ENCODE measurements at regions not wholly inside any gene's neighbourhood (a gene's known extent, or its start where the extent isn't known, plus 50 kb on each side); places are given as distances from the start of the nearest gene placed in this dataset.

GRCh38 chr5:90071066-90071465, 338.5 kb downstream of the CETN3 start:
- no peak for DNase-seq (ENCODE audit: extremely low spot score)
- intact Hi-C loops (cut with DNase I) = no loop called here

GRCh38 chr5:90066920-90067319, 342.6 kb downstream of the CETN3 start:
- H3K27ac ChIP-seq (replicated peaks in 1 of 4) = no peak overlapping the region
- H3K4me3 ChIP-seq = no peak overlapping the region
- peaks cover 0 to 10% (median 4%) of the 10 kb centered on the region in 4 donors for H3K9me3 ChIP-seq
- intact Hi-C loops (cut with DNase I) = no loop called here
- H3K4me1 ChIP-seq = no peaks in the 10 kb centered on the region
- DNase-seq (ENCODE audit: extremely low spot score) = no peak
- TF ChIP-seq POLR2A (IDR thresholded peaks at IDR 0.05; ENCODE audit: low read depth) (no peak), POLR2AphosphoS5 (IDR thresholded peaks at IDR 0.05) (no peak), CTCF (IDR thresholded peaks at IDR 0.05) (no peak), EP300 (IDR thresholded peaks at IDR 0.05) (no peak)
- 71% methylated on average over 2 of the region's 2 CpGs for WGBS
- H3K36me3 ChIP-seq = no peaks in the 10 kb centered on the region
- H3K27me3 ChIP-seq = no peaks in the 10 kb centered on the region

More at GRCh38 chr5:90071066-90071465, 338.5 kb downstream of the CETN3 start:
- Histone ChIP-seq H3K4me3 (no peak overlapping the region), H3K27ac (replicated peaks in 1 of 4) (no peak overlapping the region), H3K4me1 (no peaks in the 10 kb centered on the region), H3K27me3 (no peaks in the 10 kb centered on the region), H3K36me3 (no peaks in the 10 kb centered on the region), H3K9me3 (peaks cover 0 to 3% (median under 1%) of the 10 kb centered on the region in 4 donors)
- 23% methylated on average over 1 of the region's 1 CpG for WGBS
- TF ChIP-seq POLR2AphosphoS5 (IDR thresholded peaks at IDR 0.05) (no peak), CTCF (IDR thresholded peaks at IDR 0.05) (no peak), EP300 (IDR thresholded peaks at IDR 0.05) (no peak), POLR2A (IDR thresholded peaks at IDR 0.05; ENCODE audit: low read depth) (no peak)

- no peak overlapping the region for H3K4me3 ChIP-seq
- H3K4me1 ChIP-seq = peaks cover 0 to 10% (median 10%) of the 10 kb centered on the region in 4 donors
- H3K27me3 ChIP-seq = no peaks in the 10 kb centered on the region
- no peaks in the 10 kb centered on the region for H3K36me3 ChIP-seq
- no peaks in the 10 kb centered on the region for H3K9me3 ChIP-seq
- TF ChIP-seq EP300 (IDR thresholded peaks at IDR 0.05) = no peak
- no peak for TF ChIP-seq POLR2A (IDR thresholded peaks at IDR 0.05; ENCODE audit: low read depth)
- no peak for TF ChIP-seq CTCF (IDR thresholded peaks at IDR 0.05)
- no peak for TF ChIP-seq POLR2AphosphoS5 (IDR thresholded peaks at IDR 0.05)
- WGBS = 74% methylated on average over 12 of the region's 15 CpGs
- no peak overlapping the region for H3K27ac ChIP-seq (replicated peaks in 1 of 4)
- no peak for DNase-seq (ENCODE audit: extremely low spot score)
- intact Hi-C loops (cut with DNase I) = no loop called here
Observed at GRCh38 chr5:90056911-90057705, 352.4 kb downstream of the CETN3 start.

GRCh38 chr5:90055831-90056328, 353.7 kb downstream of the CETN3 start:
- no peak overlapping the region for H3K4me3 ChIP-seq
- no peaks in the 10 kb centered on the region for H3K27me3 ChIP-seq
- intact Hi-C loops (cut with DNase I) = no loop called here
- no peaks in the 10 kb centered on the region for H3K36me3 ChIP-seq
- no peak overlapping the region for H3K27ac ChIP-seq (replicated peaks in 1 of 4)
- TF ChIP-seq EP300 (IDR thresholded peaks at IDR 0.05) (no peak), CTCF (IDR thresholded peaks at IDR 0.05) (no peak), POLR2A (IDR thresholded peaks at IDR 0.05; ENCODE audit: low read depth) (no peak), POLR2AphosphoS5 (IDR thresholded peaks at IDR 0.05) (no peak)
- 66% methylated on average over 9 of the region's 9 CpGs for WGBS
- H3K4me1 ChIP-seq = peaks cover 0 to 10% (median 10%) of the 10 kb centered on the region in 4 donors
- DNase-seq (ENCODE audit: extremely low spot score) = no peak
- no peaks in the 10 kb centered on the region for H3K9me3 ChIP-seq

All from esophagus muscularis mucosa (tissue), 4 donors.